ENCODE measurements at regions not wholly inside any gene's neighbourhood (a gene's known extent, or its start where the extent isn't known, plus 50 kb on each side); places are given as distances from the start of the nearest gene placed in this dataset.

DNA sequence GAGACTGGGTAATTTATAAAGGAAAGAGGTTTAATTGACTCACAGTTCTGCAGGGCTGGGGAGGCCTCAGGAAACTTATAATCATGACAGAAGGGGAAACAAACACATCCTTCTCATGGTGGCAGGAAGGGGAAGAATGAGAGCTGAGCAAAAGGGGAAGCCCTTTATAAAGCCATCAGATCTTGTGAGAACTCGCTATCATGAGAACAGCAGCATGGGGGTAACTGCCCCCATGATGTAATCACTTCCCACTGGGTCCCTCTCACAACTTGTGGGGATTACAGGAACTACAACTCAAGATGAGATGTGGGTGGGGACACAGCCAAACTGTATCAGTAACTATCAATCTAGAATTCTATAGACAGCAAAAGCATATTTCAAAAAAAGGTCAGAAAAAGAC lies 64.7 kb upstream of the ACTRT2 start:
- TF ChIP-seq, protein P1, sequence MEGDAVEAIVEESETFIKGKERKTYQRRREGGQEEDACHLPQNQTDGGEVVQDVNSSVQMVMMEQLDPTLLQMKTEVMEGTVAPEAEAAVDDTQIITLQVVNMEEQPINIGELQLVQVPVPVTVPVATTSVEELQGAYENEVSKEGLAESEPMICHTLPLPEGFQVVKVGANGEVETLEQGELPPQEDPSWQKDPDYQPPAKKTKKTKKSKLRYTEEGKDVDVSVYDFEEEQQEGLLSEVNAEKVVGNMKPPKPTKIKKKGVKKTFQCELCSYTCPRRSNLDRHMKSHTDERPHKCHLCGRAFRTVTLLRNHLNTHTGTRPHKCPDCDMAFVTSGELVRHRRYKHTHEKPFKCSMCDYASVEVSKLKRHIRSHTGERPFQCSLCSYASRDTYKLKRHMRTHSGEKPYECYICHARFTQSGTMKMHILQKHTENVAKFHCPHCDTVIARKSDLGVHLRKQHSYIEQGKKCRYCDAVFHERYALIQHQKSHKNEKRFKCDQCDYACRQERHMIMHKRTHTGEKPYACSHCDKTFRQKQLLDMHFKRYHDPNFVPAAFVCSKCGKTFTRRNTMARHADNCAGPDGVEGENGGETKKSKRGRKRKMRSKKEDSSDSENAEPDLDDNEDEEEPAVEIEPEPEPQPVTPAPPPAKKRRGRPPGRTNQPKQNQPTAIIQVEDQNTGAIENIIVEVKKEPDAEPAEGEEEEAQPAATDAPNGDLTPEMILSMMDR (IDR thresholded peaks at IDR 0.05; ENCODE audit: control extremely low read depth in 1 of 3, insufficient read depth in 1 of 3, low read depth in 1 of 3, low read length in 3 of 3) = no peak
- TF ChIP-seq BCL11A (IDR thresholded peaks at IDR 0.05; ENCODE audit: low read depth in 2 of 2, low read length in 2 of 2) (no peak), EZH2 (IDR thresholded peaks at IDR 0.05; ENCODE audit: low read depth, low read length, severe bottlenecking) (no peak), GABPA (IDR thresholded peaks at IDR 0.05; ENCODE audit: borderline replicate concordance, insufficient read depth, low read length) (no peak), JUN (IDR thresholded peaks at IDR 0.05; ENCODE audit: low read depth, low read length) (no peak), EP300 (IDR thresholded peaks at IDR 0.05; ENCODE audit: borderline replicate concordance in 1 of 2, low read depth in 2 of 2, low read length in 2 of 2) (no peak), RFX5 (IDR thresholded peaks at IDR 0.05; ENCODE audit: borderline replicate concordance, low read depth, low read length) (no peak), SP1 (IDR thresholded peaks at IDR 0.05; ENCODE audit: low read depth, low read length) (no peak), MAX (IDR thresholded peaks at IDR 0.05) (no peak), RXRA (IDR thresholded peaks at IDR 0.05; ENCODE audit: insufficient read depth, low read depth, low read length) (no peak), POLR2A (IDR thresholded peaks at IDR 0.05; ENCODE audit: control extremely low read depth in 1 of 2, low read depth in 2 of 2, low read length in 2 of 2) (no peak)
